Endodermal cell (in vitro differentiated cells): ENCODE measurements at regions not wholly inside any gene's neighbourhood (a gene's known extent, or its start where the extent isn't known, plus 50 kb on each side); places are given as distances from the start of the nearest gene placed in this dataset.
A peak's percentile ranks its signal among the peaks of the same experiment; 100 is the strongest.

Experiments
- DNase-seq: peaks from one replicate; pipeline ENCODE4 v3.0.0-alpha.2; 2017
- H3K27ac ChIP-seq: 2 replicates; pipeline ENCODE4 v1.5.1; 2013; ENCODE audit warnings: mild to moderate bottlenecking, low read depth, low read length, moderate library complexity
- H3K27me3 ChIP-seq: 2 replicates; pipeline ENCODE4 v1.6.1; 2013; ENCODE audit warnings: mild to moderate bottlenecking, low read length, moderate library complexity; ENCODE audit not compliant: insufficient read depth, control insufficient read depth, poor library complexity, severe bottlenecking
- H3K36me3 ChIP-seq: 2 replicates; pipeline ENCODE4 v1.7.0; 2013; ENCODE audit warnings: mild to moderate bottlenecking, low read length, moderate library complexity; ENCODE audit not compliant: control insufficient read depth, insufficient read depth
- H3K4me1 ChIP-seq: one replicate; pipeline ENCODE4 v1.7.0; 2013; ENCODE audit warnings: low read length; ENCODE audit not compliant: control insufficient read depth, insufficient read depth
- H3K4me3 ChIP-seq: 2 replicates; pipeline ENCODE4 v1.5.1; 2013; ENCODE audit warnings: mild to moderate bottlenecking, low read length, moderate library complexity
- H3K9ac ChIP-seq: 2 replicates; pipeline ENCODE4 v1.6.1; 2013; ENCODE audit warnings: mild to moderate bottlenecking, low read length, moderate library complexity; ENCODE audit not compliant: poor library complexity, severe bottlenecking; ENCODE audit errors: extremely low read depth
- H3K9me3 ChIP-seq: 2 replicates; pipeline ENCODE4 v1.6.1; 2013; ENCODE audit warnings: mild to moderate bottlenecking, low read length, moderate library complexity; ENCODE audit not compliant: control insufficient read depth
- H3K27ac Mint-ChIP-seq: 2 replicates; pipeline ENCODE4 v1.8.0; 2020; ENCODE audit warnings: mixed read lengths
- H3K27me3 Mint-ChIP-seq: 2 replicates; pipeline ENCODE4 v1.8.0; 2021; ENCODE audit warnings: mild to moderate bottlenecking, mixed read lengths; ENCODE audit not compliant: insufficient read depth
- H3K36me3 Mint-ChIP-seq: 2 replicates; pipeline ENCODE4 v1.8.0; 2020; ENCODE audit warnings: low read depth, mixed read lengths
- H3K4me1 Mint-ChIP-seq: 2 replicates; pipeline ENCODE4 v1.8.0; 2020; ENCODE audit warnings: mixed read lengths
- H3K4me3 Mint-ChIP-seq: 2 replicates; pipeline ENCODE4 v1.8.0; 2020; ENCODE audit warnings: mild to moderate bottlenecking, moderate library complexity, mixed read lengths
- H3K9me3 Mint-ChIP-seq: 2 replicates; pipeline ENCODE4 v1.8.0; 2020; ENCODE audit warnings: mild to moderate bottlenecking, mixed read lengths
- WGBS, 2 experiments: methylation state at CpG; one replicate each; pipeline versions ENCODE4 v1.1.5 to v1.1.7; 2013; ENCODE audit warnings: missing lambda C conversion rate in 2 of 2, mixed read lengths in 1 of 2; ENCODE audit not compliant: insufficient coverage in 1 of 2, insufficient read length in 1 of 2; 5-methylcytosine and 5-hydroxymethylcytosine counted together
- TF ChIP-seq, protein P1 (sequence below): fragments of 200-600 bp; sonication (generic); conservative IDR thresholded peaks from 2 replicates; pipeline ENCODE4 v1.5.0; 2021; ENCODE audit warnings: antibody characterized with exemption, mild to moderate bottlenecking

DNA sequence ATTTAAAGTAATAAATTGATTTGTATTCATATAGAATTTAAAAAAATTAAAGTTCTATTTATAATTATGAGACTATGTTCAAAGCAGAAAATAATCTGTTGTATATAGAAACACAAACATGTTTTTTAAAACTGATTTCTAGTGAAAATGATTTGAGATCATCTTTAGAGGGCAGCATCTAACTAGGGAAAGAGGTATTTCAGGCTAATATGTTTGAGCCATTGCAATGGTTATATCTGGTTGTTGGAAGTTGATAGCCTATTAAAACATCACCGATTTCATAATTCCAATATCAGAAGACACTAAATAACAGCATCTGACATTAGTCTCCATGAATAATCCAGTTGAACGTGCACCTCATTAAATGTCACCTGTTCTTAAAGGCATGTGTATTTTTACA, 79.8 kb upstream of the SLITRK6 start:
- Histone ChIP-seq H3K4me1 (no peaks in the 10 kb centered on the region), H3K27me3 (no peaks in the 10 kb centered on the region), H3K27ac (no peak overlapping the region), H3K9ac (no peak overlapping the region), H3K36me3 (no peaks in the 10 kb centered on the region), H3K4me3 (no peak overlapping the region), H3K9me3 (no peaks in the 10 kb centered on the region)
- 84% methylated on average over 2 of the region's 2 CpGs; no CpG with 5 or more reads in 1 of the 2 experiments for WGBS, 2 experiments
- TF ChIP-seq, protein P1, sequence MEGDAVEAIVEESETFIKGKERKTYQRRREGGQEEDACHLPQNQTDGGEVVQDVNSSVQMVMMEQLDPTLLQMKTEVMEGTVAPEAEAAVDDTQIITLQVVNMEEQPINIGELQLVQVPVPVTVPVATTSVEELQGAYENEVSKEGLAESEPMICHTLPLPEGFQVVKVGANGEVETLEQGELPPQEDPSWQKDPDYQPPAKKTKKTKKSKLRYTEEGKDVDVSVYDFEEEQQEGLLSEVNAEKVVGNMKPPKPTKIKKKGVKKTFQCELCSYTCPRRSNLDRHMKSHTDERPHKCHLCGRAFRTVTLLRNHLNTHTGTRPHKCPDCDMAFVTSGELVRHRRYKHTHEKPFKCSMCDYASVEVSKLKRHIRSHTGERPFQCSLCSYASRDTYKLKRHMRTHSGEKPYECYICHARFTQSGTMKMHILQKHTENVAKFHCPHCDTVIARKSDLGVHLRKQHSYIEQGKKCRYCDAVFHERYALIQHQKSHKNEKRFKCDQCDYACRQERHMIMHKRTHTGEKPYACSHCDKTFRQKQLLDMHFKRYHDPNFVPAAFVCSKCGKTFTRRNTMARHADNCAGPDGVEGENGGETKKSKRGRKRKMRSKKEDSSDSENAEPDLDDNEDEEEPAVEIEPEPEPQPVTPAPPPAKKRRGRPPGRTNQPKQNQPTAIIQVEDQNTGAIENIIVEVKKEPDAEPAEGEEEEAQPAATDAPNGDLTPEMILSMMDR, result no peak
- Mint-ChIP-seq H3K36me3 (no peaks in the 10 kb centered on the region), H3K27ac (no peak overlapping the region), H3K27me3 (no peaks in the 10 kb centered on the region), H3K4me3 (no peak overlapping the region), H3K4me1 (no peaks in the 10 kb centered on the region), H3K9me3 (peaks cover 2% of the 10 kb centered on the region)
- no peak for DNase-seq

DNA sequence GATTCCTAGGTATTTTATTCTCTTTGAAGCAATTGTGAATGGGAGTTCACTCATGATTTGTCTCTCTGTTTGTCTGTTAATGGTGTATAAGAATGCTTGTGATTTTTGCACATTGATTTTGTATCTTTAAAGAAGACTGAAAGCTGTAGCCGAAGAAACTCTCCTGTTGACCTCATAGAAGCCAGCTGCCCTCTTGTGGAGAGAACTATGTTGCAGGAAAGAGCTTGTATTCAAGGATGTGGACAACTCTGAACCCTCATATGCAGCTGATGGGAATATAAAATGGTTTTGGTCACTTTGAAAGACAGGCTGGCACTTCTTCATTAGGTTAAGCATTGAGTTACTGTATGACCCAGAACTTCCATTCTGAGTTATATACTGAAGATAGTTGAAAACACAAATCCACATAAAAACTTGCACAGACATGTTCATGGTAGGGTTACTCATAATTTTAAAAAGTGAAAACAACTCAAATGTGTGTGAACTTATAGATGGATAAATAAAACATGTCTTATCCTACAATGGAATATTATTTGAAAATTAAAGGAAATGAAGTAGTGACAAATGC, 65.8 kb upstream of the SLITRK6 start:
- Mint-ChIP-seq H3K4me1 (no peaks in the 10 kb centered on the region), H3K27me3 (no peaks in the 10 kb centered on the region), H3K9me3 (no peaks in the 10 kb centered on the region)

DNA sequence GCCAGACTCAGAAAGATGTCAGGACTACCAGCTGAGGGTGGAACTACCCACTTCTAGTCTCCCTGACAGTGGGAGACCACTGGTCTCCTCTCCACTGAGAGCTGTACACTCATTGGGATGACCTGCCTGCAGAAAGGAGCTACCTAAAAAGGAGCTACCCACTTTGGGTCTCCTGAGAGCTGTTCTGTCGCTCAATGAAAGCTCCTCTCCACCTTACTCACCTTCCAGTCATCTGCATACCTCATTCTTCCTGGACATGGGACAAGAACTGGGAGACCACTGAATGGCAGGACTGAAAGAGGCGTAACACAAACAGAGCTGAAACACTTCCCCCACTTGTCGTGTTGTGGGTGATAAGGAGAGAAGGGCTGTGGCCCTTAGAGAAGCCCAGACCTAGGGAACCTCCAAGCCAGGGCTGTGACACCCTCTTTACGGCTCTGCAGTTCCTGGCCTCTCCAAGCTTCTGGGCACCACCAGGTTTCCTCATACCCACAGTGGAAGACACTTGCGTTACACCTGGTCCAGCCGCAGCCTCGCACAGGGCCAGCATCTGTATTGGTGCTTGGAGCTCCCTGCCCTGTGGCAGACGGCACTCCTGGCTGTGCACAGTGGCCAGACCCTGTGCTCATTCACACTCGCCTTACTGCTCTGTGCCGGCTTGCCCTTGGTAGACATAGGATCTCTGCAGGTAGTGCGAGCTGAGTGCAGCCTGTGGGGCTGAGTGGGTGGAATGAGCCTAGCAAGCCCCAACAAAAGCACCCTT, 54.9 kb upstream of the SLITRK6 start:
- no peak overlapping the region for H3K4me3 ChIP-seq
- H3K4me1 ChIP-seq, result no peaks in the 10 kb centered on the region
- Mint-ChIP-seq H3K36me3 (peaks cover 7% of the 10 kb centered on the region), H3K27ac (no peak overlapping the region), H3K9me3 (peaks cover 39% of the 10 kb centered on the region), H3K4me1 (no peaks in the 10 kb centered on the region), H3K4me3 (no peak overlapping the region), H3K27me3 (no peaks in the 10 kb centered on the region)
- TF ChIP-seq, protein P1, result no peak
- peaks cover 12% of the 10 kb centered on the region for H3K9me3 ChIP-seq
- H3K27ac ChIP-seq, result no peak overlapping the region
- H3K9ac ChIP-seq, result no peak overlapping the region
- peak; percentile 37 for DNase-seq
- no peaks in the 10 kb centered on the region for H3K36me3 ChIP-seq
- WGBS, 2 experiments, result 92 to 100% methylated on average over 3 to 11 of the region's 11 CpGs
- H3K27me3 ChIP-seq, result no peaks in the 10 kb centered on the region

More for the DNA sequence above, 65.8 kb upstream of the SLITRK6 start:
- Histone ChIP-seq H3K27me3 (no peaks in the 10 kb centered on the region), H3K9ac (no peak overlapping the region), H3K9me3 (no peaks in the 10 kb centered on the region), H3K4me1 (no peaks in the 10 kb centered on the region), H3K27ac (no peak overlapping the region), H3K4me3 (no peak overlapping the region), H3K36me3 (no peaks in the 10 kb centered on the region)
- Mint-ChIP-seq H3K27ac (no peak overlapping the region), H3K4me3 (no peak overlapping the region), H3K36me3 (no peaks in the 10 kb centered on the region)
- TF ChIP-seq, protein P1, result peak; percentile 79
- WGBS, 2 experiments, result 80 to 83% methylated on average over 1 of the region's 1 CpG
- DNase-seq, result peak; percentile 67
